Fibroblast of gingiva (primary cell): ENCODE measurements at regions not wholly inside any gene's neighbourhood (a gene's known extent, or its start where the extent isn't known, plus 50 kb on each side); places are given as distances from the start of the nearest gene placed in this dataset.
"Not testable (repeated sequence)": the region's sequence is repeated elsewhere in the genome, so short reads cannot be mapped to it uniquely, and the experiment has no call there.

Source experiments
- DNase-seq: peaks from one replicate; pipeline ENCODE4 v3.0.0-alpha.2; 2011; ENCODE audit warnings: low read depth

- DNase-seq: no peak
These were observed 1587.6 kb upstream of the C9orf72 start for GRCh38 chr9:29160763-29161353.

- DNase-seq: no peak
These were observed 1600.9 kb upstream of the C9orf72 start for GRCh38 chr9:29174136-29174535.

- DNase-seq: no peak
These were observed 1603.0 kb upstream of the C9orf72 start for GRCh38 chr9:29176231-29176630.

- DNase-seq: no peak
These were observed 1603.5 kb upstream of the C9orf72 start for GRCh38 chr9:29176786-29177185.

GRCh38 chr9:29183971-29184370 lies 1610.7 kb upstream of the C9orf72 start:
- DNase-seq: no peak

GRCh38 chr9:29188771-29189170 lies 1615.5 kb upstream of the C9orf72 start:
- DNase-seq: not testable (repeated sequence)

- not testable (repeated sequence) for DNase-seq
These were observed 1615.9 kb upstream of the C9orf72 start for GRCh38 chr9:29189221-29189620.

GRCh38 chr9:29198861-29199260 lies 1625.6 kb upstream of the C9orf72 start:
- no peak for DNase-seq

- DNase-seq: no peak
These were observed 1626.7 kb upstream of the C9orf72 start for GRCh38 chr9:29199975-29200374.

GRCh38 chr9:29200650-29201049 lies 1627.4 kb upstream of the C9orf72 start:
- DNase-seq: no peak

GRCh38 chr9:29203244-29203930 lies 1630.1 kb upstream of the C9orf72 start:
- DNase-seq: no peak

GRCh38 chr9:29208670-29209069 lies 1635.4 kb upstream of the C9orf72 start:
- no peak for DNase-seq

- DNase-seq: no peak
These were observed 1636.5 kb upstream of the C9orf72 start for GRCh38 chr9:29209748-29210291.

- DNase-seq: no peak
These were observed 1637.8 kb upstream of the C9orf72 start for GRCh38 chr9:29211003-29211579.

- no peak for DNase-seq
These were observed 1638.5 kb upstream of the C9orf72 start for GRCh38 chr9:29211580-29212396.

GRCh38 chr9:29212397-29213387 lies 1639.4 kb upstream of the C9orf72 start:
- DNase-seq: no peak

- DNase-seq: no peak
These were observed 1640.3 kb upstream of the C9orf72 start, which contains the start of gene LINGO2 for GRCh38 chr9:29213417-29214153. LINGO2 (minus strand) TSS chr9:29213601.

GRCh38 chr9:29214154-29214689 lies 1640.9 kb upstream of the C9orf72 start:
- no peak for DNase-seq

- no peak for DNase-seq
These were observed 1641.5 kb upstream of the C9orf72 start for GRCh38 chr9:29214690-29215253.

GRCh38 chr9:29217966-29218365 lies 1644.7 kb upstream of the C9orf72 start:
- no peak for DNase-seq
